Colon (tissue), 2 donors: ENCODE measurements at regions not wholly inside any gene's neighbourhood (a gene's known extent, or its start where the extent isn't known, plus 50 kb on each side); places are given as distances from the start of the nearest gene placed in this dataset.
"Not testable (repeated sequence)": the region's sequence is repeated elsewhere in the genome, so short reads cannot be mapped to it uniquely, and the experiment has no call there.

Experiments
- FAIRE-seq: peaks from 2 replicates; lab custom pipeline; 2012; peaks lifted over from hg19 to GRCh38; lab: Jason Lieb, UNC
- donor health status: control.
- donor health status: control.

DNA sequence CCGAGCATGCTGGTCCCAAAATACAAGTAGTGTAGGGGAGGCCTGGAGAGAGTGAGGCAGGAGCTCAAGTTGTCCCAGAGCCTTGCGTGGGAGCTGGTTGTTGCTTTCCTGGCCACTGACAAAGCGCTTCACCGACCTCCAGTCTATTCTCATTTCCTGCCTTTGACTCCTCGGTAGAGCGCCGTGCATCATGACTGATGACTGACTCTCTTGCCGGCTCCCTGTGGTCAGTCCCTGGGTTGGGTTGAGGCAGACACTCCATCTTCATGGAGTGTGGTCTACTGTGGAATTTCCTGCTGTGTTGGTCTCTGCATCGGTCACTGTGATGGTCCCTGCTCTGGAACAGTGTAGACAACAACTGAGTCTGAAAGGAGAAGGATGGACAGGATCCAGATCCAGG lies 175.1 kb upstream of the S1PR3 start:
- FAIRE-seq = no peak

DNA sequence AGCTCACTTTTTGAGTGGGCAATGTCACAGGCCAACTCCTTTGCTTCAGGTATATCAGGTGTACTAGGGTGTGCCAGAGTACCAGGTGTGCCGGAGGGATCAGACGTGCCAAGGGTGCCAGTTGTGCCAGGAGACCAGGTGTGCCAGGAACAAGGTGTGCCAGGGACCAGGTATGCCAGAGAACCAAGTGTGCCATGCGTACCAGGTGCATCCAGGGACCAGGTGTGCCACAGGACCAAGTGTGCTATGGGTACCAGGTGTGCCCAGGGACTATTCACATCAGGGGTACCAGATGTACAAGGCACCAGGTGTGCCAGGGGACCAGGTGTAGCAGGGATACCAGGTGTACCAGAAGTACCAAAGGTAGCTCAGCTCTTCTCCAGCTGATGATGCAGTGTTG lies 174.7 kb upstream of the S1PR3 start:
- no peak for FAIRE-seq

DNA sequence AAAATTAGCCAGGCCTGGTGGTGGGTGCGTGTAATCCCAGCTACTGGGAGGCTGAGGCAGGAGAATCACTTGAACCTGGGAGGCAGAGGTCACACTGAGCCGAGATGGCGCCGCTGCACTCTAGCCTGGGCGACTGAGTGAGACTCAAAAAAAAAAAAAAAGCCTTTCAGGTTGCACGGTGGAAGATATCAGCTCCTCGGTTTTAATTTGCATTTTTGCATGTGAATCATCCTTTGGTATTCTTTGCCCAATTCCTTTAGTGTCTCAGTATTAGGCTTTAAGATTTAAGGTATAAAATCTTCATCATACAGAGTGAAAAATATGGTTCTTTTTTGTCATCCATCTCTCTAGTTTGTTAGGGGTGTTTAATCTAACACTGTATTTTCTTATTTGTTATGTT lies 173.6 kb upstream of the S1PR3 start:
- FAIRE-seq = no peak

DNA sequence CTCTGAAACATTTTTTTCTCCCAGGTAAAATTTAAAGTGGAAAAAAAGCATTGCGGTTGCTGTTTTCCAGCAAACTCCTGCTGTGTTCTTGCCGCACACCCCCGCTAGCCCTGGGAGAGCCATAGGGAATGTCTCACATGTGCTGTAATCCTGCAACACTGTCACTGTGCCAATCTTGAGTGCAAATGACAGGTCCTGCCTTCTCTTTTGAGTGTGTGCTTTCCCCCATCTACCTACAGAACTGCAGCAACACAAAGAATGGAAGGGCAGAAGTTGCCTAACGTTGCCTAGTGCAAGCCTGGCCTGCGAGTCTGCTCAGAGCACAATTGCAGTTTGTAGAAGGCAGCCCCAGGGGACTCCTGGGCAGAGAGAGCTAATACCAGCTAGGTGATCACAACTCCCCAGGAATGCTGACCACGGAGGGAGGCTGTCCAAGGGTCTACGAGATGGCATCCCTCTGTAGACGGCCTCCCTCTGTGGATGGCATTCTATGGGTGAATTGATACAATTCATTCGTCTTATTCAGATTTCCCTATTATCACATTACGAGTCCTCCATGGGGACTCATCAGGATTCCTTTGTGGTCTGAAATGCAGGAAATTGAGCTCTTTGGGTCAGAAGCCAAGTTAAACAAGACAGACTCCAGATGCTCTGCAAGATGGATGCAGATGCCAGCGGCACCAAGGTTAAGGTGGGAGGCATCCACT lies 172.6 kb upstream of the S1PR3 start:
- no peak for FAIRE-seq

DNA sequence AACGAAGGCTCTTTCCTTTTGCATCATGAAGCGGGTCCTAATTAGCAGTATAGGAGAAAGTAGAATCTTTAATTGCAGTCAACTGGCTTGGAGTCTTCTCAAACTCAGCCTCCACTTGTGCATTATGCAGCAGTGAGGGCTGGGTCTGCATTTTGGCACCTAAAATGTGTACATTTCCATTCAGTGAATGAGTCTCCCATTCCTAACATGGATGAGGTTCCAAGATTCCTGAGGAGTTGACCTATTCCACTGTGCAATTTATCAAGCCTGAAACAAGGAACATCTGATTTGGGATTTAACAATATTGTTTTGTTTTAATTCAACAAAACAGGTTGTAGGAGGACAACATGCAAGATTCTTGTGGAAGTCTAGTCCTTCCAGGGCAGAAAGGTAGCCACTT lies 171.8 kb upstream of the S1PR3 start:
- FAIRE-seq = no peak

DNA sequence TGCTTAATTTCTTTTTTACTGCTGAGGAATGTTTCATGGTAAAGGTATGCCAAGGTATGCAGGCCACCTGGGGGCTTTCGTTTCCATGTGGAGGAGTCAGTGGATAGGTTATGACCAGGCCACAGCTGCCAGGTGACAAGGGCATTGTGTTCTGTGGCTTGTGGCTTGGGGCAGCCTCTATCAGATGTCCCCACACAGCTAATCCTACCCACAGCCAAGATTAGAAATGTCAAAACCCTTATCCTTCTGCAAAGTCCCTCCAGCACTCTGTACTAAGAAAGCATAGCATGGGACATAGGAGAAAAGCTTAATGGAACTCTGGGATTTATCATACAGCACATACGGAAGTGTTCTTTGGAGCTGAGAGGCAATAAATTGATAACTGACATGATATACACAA lies 171.2 kb upstream of the S1PR3 start:
- no peak for FAIRE-seq

DNA sequence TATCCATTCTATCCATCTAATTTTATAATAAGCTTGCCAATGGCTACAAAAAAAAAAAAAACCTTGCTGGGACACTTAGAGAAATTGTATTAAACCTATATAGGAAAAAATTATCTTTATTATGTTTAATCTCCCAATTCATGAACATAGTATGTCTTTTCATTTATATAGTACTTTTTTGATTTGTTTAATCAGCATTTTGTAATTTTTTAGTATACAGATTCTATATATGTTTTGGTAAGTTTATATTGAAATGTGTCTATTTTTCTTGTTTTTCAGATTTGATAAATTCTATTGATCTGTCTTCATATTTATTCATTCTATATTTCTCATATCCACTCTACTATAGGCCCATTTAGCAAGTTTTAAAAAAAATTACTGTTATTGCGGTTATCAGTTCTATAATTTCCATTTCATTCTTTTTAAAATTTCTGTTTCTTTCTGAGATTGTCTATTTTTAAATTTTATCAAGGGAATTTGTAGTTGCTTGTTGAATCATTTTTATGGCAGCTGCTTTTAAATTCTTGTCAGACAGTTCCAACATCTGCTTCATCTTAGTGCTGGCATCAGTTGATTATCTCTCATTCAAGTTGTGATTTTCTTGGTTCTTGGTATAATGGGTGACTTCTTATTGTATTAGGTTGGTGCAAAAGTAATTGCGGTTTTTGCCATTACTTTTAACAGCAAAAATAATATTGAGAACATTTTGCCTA lies 170.1 kb upstream of the S1PR3 start:
- FAIRE-seq = peak; percentile 10

GRCh38 chr9:88821746-88822106 lies 169.5 kb upstream of the S1PR3 start:
- no peak for FAIRE-seq

GRCh38 chr9:88824711-88825110 lies 166.6 kb upstream of the S1PR3 start:
- FAIRE-seq = no peak

GRCh38 chr9:88826181-88826580 lies 165.1 kb upstream of the S1PR3 start:
- no peak for FAIRE-seq

DNA sequence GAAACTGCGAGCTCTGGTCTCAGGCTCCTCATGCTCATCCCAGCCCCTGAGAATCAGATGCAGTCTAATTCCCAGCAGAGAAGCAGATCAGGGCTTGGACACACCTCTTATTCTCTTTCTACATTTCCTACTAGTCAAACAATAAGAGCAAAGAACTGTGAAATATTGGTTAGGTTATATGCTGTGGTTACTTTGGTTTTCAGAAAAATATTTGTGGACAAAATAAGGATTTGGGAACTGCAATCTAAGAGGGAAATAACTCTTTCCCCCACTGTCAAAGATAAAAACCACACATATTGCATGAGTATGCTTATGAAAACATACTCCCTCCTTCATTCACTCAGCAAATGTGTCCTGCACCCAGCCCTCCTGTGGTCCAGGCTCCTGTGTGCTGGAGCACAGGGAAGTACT lies 164.5 kb upstream of the S1PR3 start:
- FAIRE-seq = no peak

DNA sequence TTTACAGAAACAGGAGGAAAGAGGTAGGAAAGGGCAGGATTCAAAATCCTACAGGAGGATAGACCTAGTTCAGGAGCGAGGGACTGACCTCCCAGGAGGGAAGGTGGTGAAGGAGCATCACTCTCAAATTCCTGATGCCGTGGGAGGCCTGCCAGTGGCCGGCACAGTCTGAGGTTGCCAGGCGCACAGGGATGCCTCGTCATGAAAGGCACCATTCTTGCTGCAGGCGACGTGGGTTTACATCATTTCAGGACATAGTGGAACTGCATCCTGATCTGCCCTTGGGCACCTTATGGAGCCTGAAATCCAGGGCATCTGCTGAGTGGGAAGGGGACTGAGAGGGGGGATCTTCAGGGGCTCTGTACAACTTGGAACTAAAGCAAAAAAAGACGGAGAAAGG lies 163.2 kb upstream of the S1PR3 start:
- no peak for FAIRE-seq

- FAIRE-seq = no peak
Observed at GRCh38 chr9:88828492-88828974, 162.7 kb upstream of the S1PR3 start.

DNA sequence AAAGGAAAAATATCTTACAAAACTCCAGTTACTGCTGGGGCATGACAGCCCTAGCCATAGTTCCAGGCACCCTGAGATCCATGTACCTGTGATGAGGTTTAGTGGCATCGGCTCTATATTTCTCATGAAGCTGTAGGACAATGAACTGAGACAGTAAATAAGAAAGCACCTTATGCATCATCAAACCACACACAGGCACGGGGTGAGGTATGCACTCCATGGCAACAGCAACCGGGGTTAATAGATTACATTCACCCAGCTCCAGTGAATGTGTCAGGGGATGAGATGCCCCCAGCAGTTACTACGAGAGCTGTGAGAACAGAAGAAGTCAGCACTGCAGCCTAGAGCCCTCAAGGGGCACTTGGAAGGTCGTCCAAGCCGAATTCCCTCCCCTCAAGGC lies 162.0 kb upstream of the S1PR3 start:
- FAIRE-seq = no peak

GRCh38 chr9:88831713-88832407 lies 159.4 kb upstream of the S1PR3 start:
- no peak for FAIRE-seq

GRCh38 chr9:88833946-88834345 lies 157.3 kb upstream of the S1PR3 start:
- no peak for FAIRE-seq

DNA sequence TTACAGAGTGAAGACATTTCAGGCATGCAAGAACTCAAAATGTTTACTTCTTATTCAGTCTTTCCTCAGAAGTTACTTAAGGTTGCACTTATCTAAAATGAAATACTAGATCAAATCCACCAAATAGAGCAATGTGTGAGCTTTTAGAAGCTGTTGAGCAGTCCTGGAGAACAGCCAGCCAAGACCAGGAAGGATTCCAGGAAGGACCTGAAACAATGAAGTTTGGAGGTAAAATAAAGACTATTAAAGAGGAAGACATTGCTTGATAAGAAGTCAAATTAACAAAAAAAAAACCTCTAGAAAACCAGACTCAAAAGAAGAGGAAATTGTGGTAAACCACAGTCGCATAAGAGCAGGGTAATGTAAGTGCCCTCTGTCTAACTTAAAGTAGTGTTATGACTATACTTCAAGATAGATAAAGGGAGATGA lies 156.2 kb upstream of the S1PR3 start:
- no peak for FAIRE-seq

- no peak for FAIRE-seq
Observed at GRCh38 chr9:88835772-88836171, 155.5 kb upstream of the S1PR3 start.

DNA sequence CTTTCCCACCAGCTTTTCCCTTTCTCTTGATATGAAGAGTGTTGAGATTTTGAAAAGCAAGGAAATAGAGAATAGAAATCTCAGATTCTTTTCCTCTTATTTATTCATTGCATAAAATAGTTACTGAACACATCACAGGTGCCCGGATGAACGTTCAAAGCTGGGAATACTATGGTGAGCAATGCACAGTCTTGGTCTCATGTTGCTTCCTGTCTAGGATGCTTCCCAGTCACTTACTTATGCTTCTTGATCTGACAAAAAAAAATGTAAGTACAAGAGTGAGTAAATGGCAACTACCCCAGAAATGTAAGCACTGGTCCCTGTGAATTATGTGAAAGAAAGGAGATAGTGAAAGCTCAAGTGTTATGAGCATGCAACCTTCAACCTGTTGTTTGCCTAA lies 153.5 kb upstream of the S1PR3 start:
- no peak for FAIRE-seq

DNA sequence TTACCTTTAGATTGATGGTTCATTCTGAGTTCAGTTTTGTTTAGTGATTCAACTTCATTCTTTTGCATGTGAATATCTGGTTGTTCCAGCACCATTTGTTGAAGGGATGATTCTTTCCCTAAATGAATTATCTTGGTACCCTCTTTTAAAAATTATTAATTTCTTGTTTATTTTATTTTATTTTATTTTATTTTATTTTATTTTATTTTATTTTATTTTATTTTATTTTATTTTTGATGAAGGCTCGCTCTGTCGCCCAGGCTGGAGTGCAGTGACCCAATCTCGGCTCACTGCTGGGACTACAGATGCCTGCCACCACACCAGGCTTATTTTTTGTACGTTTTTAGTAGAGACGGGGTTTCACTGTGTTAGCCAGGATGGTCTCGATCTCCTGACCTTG lies 141.4 kb upstream of the S1PR3 start:
- not testable (repeated sequence) for FAIRE-seq

GRCh38 chr9:88852794-88853193 lies 138.5 kb upstream of the S1PR3 start:
- no peak for FAIRE-seq

DNA sequence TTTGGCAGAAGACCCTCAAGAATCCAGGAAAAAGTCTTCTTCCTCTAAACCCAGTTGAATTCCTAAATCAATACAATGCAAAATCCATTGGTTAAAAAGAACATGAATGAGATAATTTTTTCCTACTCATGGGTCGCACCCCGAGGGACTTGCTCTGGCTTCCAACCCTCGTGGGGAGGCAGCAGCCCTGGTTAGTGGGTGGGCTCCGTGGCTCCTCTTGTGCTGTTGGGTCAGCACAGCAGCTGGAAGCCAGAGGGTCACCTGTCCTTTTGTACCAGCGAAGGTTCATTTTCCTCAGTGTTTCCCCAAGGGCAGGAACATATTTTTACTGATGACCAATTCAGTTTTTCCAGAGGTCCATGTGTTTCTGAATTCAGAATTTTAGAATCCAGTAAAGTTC lies 120.6 kb upstream of the S1PR3 start:
- FAIRE-seq = no peak

DNA sequence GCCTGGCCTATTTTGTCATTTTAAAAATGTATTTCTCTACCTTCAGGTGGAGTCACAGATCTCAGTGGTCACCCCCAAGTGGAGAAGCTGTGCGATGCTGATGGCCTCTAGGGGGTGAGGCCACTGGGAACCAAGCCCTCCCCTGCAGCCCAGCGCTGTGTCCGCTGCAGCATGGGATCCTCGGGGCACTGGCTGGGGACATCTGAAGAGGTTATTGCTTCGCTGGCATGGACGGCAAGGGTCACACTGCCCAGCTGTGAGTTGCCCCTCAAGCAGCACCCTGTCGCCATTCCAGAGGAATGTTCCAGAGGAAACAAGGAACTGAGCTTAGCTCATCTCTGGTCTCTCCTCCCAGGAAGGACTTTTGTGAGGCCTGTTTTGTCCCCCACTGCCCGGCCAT lies 119.6 kb upstream of the S1PR3 start:
- no peak for FAIRE-seq
